C4-2B (cell line): ENCODE measurements at regions not wholly inside any gene's neighbourhood (a gene's known extent, or its start where the extent isn't known, plus 50 kb on each side); places are given as distances from the start of the nearest gene placed in this dataset.

Experiments used
- H3K27ac ChIP-seq: fragments of 450-650 bp; 2 replicates; pipeline ENCODE4 v1.5.1; 2017
- ZFX ChIP-seq: fragments of 450-650 bp; IDR thresholded peaks from 2 replicates; pipeline ENCODE4 v1.6.1; 2017
- TF ChIP-seq, protein P1 (sequence below): fragments of 450-650 bp; conservative IDR thresholded peaks from 2 replicates; pipeline ENCODE4 v1.5.1; 2017; ENCODE audit warnings: mild to moderate bottlenecking

DNA sequence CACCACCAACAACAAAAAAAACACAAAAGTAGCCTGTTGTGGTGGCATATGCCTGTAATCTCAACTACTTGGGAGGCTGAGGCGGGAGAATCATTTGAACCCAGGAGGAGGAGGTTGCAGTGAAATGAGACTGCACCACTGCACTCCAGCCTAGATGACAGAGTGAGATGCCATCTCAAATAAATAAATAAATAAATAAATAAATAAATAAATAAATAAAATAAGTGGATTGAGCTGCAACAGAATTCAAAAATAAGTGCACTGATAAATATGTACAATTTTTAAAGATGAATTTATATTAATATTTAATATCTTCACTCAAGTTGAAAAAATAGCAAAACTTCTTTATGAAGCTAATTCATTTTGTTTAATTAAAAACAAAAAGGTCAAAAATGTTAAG, 259.6 kb downstream of the IRX2 start:
- H3K27ac ChIP-seq = no peak overlapping the region
- no peak for TF ChIP-seq ZFX
- TF ChIP-seq, protein P1, sequence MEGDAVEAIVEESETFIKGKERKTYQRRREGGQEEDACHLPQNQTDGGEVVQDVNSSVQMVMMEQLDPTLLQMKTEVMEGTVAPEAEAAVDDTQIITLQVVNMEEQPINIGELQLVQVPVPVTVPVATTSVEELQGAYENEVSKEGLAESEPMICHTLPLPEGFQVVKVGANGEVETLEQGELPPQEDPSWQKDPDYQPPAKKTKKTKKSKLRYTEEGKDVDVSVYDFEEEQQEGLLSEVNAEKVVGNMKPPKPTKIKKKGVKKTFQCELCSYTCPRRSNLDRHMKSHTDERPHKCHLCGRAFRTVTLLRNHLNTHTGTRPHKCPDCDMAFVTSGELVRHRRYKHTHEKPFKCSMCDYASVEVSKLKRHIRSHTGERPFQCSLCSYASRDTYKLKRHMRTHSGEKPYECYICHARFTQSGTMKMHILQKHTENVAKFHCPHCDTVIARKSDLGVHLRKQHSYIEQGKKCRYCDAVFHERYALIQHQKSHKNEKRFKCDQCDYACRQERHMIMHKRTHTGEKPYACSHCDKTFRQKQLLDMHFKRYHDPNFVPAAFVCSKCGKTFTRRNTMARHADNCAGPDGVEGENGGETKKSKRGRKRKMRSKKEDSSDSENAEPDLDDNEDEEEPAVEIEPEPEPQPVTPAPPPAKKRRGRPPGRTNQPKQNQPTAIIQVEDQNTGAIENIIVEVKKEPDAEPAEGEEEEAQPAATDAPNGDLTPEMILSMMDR = no peak

- H3K27ac ChIP-seq = no peak overlapping the region
- no peak for TF ChIP-seq ZFX
- TF ChIP-seq, protein P1 = no peak
Observed at GRCh38 chr5:2489306-2489705, 262.2 kb downstream of the IRX2 start.

DNA sequence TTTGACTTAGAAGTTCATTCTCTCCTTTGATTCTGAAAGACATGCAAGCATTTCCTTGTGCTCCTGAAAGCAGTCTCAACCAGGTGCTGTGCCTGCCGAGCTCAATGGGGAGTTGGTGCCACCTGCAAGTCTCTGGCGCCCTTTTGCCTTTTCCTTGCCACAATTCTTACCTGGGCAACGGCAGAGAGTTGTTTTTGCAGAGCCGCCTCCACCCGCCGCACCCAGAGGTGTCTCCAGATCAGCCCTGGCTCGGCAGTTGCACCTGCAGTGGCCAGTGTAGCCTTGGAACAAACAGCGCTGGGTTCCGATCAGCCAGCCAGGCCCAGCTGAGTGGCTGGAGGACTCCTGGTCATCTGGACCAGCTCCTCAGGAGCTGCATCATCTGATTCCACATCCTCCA, 262.9 kb downstream of the IRX2 start:
- TF ChIP-seq ZFX = no peak
- TF ChIP-seq, protein P1 = no peak
- H3K27ac ChIP-seq = no peak overlapping the region

- no peak for TF ChIP-seq ZFX
- TF ChIP-seq, protein P1 = no peak
- H3K27ac ChIP-seq = no peak overlapping the region
Observed at GRCh38 chr5:2487152-2487763, 264.2 kb downstream of the IRX2 start.

GRCh38 chr5:2486373-2486772, 265.1 kb downstream of the IRX2 start:
- H3K27ac ChIP-seq = no peak overlapping the region
- TF ChIP-seq ZFX = no peak
- TF ChIP-seq, protein P1 = no peak

DNA sequence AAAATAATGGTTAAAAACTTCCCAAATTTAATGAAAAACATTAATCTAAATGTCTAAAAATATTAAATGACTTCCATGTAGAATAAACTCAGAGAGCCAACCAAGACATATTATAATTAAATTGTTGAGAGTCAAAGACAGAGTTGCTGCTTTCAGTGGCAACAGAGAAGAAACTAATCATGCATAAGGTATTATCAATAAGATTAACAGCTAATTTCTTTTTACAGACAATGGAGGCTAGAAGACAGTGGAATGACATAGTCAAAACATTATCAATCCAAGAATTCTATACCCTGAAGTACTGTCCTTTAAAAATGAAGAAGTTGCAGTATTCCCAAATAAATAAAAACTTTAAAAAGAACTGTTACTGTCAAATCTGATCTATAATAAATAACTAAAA, 268.7 kb downstream of the IRX2 start:
- TF ChIP-seq, protein P1 = no peak
- no peak for TF ChIP-seq ZFX
- no peak overlapping the region for H3K27ac ChIP-seq

- H3K27ac ChIP-seq = no peak overlapping the region
- TF ChIP-seq ZFX = no peak
- TF ChIP-seq, protein P1 = no peak
Observed at GRCh38 chr5:2480871-2481270, 270.6 kb downstream of the IRX2 start.
